ENCODE measurements at regions not wholly inside any gene's neighbourhood (a gene's known extent, or its start where the extent isn't known, plus 50 kb on each side); places are given as distances from the start of the nearest gene placed in this dataset.

DNA sequence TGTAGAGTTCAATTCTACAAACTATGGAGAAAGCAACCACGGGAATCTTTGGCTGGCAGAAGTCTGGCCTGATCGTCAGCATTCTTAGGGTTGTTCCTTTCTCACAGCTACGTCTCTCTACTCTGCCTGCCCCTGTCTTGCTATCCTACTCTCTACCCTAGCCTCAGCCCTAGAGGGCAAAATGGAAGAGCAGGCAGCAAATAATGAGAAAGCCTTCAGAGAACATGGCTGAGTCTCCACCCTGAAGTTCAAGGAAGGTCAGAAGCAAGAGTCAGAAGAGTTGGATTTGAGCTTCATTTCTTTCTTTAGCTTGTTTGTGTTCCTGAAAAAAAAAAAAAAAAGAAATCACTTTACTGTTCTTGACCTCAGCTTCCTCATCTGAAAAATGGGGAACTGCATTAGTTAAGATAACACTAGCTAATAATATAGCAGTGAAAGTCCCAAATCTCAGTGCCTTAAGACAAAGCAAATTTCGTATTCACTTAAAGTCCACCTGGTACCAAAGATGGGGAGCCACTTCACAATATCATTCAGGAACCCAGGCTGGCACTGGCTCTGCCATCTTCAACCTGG lies 50.2 kb upstream of the CCND2 start:
- DNase-seq = no peak

DNA sequence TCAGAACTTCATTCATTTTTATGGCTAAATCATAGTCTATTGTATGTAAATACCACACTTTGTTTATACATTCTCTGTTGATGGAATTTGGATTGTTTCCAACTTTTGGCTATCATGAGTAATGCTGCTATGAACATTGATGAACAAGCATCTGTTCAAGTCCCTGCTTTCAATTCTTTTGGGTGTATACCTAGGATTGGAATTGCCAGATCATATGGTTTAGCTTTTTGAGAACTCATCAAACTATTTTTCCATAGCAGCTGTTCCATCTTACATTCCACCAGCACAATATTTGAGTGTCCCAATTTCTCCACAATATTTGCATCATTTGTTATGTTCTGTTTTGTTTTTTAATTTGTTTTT lies 52.3 kb upstream of the CCND2 start:
- no peak for DNase-seq

DNA sequence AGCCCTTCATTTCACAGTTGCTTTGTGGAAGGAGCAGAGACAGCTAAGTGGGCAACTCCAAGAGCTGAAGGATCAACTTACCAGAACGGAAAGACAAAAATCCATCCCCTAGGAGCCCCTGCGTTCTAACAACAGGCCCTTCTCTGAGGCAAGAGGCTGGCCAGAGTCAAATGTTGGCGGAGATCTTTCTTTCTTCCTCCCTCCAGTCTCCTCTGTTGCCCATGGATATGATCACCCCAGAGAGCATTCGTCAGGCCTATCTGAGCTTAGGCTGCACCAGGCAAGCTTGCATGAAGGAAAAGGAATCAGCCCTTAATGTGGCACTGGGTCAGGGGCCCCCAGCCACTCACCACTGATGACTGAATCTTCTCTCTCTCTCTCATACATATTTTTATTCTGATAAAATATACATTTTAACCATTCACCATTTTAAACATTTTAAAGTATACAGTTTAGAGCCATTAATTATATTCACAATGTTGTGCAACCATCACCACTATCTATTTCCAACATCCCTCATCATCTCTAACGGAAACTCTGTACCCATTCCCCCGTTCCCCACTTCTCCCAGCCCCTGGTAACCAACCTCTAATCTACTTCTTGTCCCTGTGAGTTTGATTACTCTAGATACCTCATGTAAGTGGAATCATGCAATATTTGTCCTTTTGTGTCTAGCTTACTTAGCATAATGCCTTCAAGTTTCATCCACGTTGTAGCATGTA lies 52.9 kb upstream of the CCND2 start:
- DNase-seq = no peak

DNA sequence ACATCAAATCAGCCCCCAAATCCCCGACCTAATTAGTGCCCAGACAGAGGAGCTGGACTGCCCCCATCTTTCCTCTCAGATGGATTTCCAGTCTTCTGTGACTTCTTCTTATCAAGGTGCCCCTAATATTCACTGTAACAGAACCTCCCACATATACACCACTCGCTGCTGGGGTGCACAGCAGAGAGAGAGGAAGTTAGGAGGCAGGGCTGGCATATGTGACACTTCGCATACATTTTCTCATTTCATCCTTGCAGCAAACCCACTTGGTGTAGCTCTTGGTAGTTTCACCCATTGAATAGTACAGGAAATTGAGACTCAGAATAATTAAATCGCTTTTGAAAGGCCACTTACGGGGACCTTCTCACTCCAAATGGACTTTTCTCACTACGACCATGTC lies 56.5 kb upstream of the CCND2 start:
- DNase-seq = no peak

DNA sequence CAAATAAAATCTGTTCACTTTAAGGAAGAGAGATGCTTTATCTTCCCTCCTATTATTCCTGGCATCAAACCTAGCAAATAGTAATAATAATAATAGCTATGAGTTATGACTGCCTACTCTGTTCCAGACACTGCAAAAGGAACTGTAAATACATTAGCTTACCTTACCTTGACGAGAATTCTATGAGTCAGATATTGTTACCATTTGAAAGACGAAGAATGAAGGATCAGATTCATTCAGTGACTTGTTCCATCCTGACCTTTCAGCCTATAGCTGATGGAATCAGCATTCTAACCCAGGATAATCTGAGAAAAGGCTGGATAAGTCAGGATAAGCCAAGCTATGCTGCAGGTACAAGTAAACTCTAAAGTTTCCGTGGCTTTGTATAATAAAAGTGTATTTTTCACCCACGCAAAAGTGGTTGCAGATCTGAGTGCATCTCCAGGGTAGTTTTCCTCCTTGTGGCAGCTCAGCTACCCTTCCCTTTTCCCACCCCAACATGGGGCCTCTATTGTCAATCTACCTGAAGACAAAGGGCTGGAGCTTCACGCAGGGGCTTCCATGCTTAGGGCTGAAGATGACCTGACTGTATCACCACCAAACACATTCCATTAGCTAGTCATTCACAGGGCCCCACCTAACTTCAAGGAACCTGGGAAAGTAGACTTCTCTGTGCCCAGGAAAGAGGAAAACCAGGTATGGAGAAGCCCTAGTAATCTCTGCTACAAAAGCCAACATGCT lies 57.2 kb upstream of the CCND2 start:
- no peak for DNase-seq

DNA sequence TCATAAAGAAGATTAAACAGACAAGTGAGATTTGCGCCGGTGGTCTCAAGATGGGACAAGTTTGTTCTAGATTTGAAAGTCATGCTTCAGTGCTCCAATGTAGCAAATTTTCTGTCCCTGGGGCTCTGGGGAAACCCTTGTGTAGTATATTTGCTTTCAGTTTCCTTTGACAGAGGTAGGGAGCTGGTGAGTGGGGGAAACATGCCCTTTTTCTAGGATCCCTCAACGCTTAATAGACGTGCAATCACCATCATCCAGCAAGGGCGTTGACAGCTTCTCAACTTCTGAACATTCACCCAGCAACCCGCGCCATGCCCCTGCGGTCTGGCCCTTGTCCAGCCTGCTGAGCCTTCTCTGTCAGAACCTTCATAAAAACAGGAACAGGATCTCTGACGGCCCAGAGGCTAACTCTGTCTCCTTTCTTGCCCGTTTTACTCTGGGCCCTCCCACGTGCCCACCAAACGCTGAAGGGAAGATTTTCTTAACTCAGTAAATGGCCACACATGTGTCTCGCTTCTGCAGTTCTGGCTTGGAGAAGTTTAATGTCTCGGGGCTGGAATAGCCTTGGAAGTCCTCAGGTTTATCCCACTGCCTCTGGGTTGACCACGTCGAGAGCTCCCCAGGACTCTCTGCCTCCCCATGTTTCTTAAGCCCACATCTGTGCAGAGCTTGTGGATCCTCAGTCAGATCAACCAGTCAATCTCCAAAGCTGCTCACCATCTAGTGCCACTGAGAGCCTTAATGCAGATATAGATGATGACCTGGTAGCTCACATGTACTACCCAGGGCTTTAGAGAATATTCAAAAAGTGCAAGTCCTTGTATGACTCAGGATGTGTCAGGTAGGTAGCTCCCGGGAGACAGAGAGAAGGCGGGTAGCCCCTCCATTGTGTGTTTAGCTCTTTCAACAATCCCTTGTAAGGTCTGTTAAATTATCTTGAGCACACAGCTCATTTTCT lies 58.1 kb upstream of the CCND2 start:
- DNase-seq = no peak

DNA sequence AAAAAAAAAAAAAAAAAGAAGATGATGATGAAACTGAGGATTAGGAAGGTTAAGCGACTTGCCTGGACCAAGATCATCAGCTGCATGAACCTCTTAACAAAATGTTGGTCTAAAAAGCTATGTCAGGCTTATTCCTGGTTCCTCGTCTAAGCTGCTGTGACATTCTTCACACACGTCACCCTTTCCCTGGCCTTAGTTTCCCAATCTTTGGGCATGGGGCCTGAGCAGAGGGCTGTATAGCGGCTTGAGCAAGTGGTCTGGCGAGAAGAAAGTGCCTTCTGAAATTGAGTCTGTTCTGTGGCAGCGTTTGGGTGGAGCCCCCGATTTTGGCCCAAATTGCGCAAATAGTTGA lies 58.7 kb upstream of the CCND2 start:
- DNase-seq = no peak

DNA sequence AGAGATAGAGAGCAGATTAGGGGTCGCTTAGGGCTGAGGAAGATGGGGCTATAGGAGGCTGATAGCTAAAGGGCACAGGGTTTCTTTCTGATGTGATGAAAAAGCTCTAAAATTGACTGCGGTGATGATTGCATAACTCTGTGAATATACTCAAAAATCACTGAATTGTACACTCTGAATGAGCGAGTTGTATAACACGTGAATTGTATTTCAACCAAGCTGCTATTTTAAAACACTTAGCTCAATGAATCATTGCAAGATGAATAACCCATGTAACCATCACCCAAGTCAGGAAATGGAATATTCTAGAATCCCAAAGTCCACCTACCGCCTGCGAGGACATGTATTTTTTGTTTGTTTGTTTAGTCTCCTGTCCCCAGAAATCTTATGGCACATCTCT lies 60.1 kb upstream of the CCND2 start:
- DNase-seq = no peak

DNA sequence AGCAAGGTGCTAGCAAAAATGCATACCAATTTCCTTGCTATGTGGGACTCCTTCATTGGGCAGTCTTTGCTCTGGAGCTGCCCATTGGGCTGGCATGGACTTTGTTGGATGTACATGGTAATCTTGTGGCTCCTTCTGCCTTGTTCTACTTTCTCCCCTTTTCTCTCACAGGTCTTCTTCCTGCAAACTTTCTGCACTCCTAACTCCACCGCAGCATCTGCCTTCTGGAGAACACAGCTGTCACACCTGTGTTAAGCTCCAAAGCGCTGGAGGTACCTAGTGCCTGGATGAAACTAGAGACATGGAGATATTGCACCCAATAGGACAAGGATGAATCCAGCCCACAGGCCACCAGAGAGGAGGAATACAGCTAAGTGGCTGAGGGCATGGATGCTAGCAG lies 60.7 kb upstream of the CCND2 start:
- DNase-seq = no peak

DNA sequence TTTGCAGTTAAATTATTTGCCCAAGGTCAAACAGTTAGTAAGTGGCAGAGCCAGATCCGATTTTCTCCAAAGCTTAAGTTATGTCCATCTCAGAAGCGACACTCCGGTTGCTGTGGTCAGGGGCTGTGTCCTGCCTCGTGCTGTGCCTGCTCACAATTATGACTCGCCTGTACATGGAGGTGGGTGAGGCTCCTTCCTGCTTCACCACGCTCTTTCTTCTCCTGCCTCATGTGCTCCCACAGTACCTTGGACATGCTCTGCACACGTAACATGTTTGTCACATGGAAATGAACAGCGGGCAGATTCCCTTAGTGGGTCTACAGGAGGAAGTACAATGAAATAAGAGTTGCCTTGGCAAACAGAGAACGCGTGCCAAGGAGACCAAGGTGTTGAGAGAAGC lies 62.2 kb upstream of the CCND2 start:
- DNase-seq = no peak

DNA sequence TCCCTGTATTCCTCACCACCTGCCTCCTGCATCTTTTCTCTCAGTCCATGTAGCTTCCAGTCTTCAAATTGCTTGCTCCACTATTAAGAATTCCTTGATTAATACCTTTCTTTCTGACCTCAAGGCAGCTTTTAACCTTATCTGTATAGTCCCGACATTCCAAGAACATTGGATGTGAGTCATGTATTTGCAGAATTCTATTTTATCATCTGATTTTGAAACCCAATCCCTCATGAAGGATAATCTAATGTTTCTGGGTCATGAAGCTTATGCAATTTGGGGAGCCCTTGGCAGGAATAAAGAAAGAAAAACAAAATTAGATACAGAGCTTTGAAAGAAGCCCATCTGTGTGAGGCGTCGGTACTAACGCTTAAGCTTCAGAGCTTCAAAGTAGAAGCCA lies 63.4 kb upstream of the CCND2 start:
- DNase-seq = no peak

DNA sequence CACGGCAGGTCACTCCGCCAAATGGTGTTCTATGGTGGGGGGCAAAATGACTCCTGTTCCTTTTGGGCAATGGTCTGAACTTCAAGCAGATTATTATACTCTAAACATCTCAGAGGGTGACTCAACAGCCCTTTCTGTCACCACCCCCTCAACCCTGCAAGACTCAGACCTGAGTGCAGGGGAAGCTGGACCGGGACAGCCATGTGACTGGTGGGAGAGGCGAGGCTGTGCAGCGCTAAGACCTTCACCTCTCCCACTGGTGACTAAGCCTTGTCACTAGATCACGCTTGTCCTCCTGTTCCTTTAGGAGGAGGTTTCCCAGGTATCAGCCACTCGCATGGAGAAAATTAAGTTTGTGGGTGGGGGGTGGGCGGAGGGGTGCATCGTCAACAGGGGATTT lies 67.1 kb upstream of the CCND2 start:
- no peak for DNase-seq

DNA sequence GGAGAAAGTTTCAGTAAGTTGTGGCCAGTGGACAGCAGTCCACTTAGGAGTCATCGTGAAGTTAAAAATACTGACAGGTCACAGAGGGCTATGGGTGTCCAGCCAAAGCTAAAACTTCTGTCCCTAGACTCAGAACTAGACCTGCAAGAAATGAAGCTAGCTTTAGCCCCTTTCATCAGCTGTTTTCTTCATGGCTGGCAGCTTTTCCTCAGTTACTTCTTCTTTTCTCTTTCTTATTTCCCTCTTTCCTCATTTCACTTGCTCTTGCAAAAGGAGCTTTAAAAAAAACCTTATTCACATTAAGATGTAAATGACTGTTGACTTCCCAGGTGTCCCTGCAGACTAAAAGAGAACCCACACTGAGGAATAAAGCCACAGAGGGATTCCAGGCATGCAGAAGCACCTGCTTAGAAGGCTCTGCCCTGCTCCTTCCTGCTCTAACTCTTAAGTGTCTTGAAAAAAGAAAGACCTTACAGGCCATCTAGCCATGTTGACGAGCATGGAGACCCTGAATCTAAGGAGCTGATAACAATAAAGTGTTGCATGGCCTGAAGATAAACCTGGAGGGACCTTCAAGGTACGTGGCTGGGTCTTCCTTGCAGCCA lies 69.7 kb upstream of the CCND2 start:
- DNase-seq = no peak

DNA sequence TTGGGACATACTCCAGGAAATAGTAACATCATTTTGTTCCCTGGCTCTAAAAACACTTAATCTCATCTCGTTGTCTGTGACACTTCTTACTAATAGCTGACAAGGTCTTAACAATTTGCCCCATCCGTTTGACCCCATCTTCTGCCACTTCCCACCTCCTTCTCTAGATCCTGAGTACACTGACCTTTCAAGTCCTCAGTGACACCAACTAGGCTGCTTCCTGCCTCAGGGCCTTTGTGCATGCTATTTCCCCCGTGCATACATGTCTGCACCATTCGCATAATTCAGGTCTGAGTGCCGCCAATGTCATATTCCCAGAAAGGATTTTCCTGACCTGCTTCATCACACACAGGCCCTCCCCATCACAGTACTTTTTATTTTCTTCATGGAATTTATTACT lies 70.6 kb upstream of the CCND2 start:
- DNase-seq = no peak

DNA sequence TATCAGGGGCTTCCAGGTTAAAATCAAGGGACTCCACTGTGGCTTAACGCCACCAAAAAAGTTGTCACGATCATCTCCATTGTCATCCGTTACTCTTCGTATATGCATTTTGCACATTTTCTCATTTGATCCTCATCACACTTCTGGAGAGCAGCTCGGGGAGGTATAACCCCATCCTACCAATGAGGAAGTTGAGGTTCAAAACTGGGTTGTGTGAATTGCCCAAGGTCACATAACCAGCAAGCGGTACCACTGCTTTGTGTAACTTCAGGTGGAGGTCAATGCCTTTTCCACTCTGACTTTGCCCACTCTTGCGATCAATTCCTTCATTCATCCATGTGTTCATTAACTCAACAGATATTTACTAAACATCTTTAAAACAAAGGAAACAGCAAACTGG lies 71.1 kb upstream of the CCND2 start:
- DNase-seq = no peak

DNA sequence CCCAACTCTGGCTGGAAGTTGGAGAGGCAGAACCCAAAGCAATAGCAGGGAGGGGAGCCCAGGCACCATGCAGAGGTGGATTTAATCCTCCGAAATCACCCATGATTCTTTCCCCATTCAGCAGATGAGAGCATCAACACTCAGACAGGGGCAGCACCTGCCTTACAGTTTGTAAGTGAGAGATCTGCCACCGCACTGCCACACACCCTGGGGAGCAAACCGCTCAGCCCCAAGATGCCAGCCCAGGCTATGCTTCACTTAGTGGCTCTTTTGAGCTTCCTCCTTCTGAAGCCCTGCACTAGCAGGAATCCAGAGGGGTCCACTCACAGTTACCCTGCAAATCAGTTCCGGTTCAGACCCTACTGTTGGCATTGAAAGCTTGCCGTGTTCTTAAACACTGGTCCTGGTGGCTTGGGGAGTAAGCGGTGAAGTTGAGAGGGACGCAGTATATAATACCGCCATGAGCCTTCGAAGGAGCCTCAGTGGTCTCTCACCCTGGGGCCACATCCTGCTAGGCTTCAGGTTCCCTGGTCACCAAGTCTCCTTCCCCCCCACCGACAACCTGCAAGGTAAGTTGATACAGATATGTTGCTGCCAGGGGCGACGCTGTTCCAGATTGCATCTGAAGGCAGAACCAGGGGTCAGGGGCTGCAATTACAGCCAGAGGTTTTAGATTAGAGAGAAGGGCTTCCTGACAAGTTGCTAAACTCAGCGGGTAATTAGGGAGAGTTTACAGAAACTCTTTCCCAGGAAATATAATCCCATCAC lies 72.0 kb upstream of the CCND2 start:
- DNase-seq = no peak

DNA sequence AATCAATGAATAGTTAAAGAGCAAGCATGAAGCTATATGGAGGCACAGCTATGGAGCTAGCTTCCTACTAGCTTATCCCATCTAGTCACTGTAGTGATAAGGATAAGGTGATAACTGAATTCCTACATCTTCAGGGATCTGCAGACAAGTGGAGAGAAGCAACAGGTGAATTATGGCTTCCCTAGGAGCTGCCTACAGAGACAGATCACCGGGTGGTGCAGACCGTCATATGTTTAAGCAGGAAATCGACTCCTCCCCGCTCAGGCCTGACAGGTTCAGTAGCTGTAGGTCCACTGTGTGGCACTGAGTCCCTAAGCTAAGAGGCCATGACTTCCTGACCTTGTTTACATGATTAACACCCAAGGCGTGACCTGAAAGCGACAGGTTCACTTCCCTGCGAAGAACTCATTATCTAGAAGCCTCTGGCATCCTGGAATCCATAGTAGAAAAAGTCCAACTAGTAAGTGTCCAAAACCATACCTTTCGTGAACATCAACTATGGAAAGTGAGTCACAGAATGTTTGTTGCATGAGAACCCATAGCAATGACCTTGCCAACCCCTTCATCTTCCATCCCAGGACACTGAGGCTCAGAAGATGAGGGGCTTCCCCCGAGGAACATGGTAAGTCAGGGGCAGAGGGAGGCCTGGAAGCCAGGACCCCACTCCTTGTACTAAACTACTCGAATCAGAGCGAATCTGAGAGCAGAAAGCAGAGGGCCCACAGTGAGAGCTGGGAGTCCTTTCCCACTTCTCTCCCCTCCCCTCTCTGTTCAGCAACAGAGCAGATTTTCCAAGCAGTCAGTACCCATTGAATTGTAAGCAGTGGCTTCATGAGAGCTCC lies 75.4 kb upstream of the CCND2 start:
- DNase-seq = no peak

DNA sequence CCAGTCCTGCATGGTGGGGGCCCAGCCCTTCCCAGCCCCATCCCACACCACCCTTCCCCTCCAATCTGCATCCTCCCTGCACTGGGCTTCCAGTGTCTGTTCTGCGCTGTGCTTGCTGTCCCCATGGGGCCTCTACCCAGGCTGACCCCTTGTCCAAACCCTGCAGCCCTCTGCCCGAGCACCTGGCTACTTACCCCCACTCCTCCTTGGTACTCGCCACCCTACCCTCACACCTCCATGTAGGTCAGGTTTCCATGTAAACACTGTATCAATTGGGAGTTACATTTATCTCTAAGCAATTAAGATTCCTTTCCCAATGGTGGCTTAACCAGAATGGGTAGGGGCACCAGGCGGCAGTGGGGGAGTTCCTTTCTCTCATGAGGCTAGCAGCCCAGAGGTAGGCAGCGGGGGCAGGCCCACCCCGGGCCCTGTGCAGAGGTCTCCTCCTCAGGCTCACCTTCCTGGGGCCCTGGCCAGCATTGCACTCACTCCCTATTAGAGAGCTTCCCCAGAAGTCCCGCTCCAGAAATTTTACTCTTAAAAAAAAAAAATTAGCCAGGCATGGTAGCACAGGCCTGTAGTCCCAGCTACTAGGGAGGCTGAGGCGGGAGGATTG lies 76.6 kb upstream of the CCND2 start:
- DNase-seq = no peak

DNA sequence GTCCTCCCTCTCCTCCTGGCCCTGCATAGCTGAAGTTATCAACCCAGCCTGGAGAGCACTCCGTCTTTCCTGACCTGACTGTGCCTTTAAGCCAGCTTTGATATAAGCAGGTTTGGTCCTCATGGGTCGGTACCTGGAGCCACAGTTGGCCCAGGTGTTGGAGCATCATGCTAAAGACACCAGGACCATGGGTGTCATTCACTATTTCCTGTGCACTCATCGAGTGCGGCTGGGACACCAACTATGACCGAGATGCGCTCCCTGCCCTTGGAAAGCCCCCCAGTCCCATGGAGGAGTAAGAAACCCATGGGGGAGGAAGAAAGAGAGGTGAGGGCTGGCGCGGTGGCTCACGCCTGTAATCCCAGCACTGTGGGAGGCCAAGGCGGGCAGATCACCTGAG lies 78.9 kb upstream of the CCND2 start:
- DNase-seq = no peak

DNA sequence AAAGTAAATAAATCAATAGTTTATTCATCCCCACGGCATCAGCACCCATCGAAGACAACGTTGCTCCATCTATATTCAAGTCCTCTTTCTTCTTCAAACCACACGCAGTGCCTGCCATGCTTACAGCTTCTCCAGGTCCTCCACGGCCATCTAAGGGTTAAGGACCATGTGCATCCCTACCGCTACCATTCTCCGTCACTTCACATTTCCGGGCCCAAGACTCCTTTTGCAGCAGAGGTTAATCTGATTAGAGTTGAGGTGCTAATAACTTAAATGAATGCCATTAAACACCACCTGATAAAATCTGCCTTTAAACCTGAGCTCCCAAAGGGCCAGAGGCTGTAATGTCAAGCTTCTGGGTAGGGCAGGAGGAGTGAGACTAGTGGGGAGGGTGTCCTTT lies 79.7 kb upstream of the CCND2 start:
- no peak for DNase-seq

DNA sequence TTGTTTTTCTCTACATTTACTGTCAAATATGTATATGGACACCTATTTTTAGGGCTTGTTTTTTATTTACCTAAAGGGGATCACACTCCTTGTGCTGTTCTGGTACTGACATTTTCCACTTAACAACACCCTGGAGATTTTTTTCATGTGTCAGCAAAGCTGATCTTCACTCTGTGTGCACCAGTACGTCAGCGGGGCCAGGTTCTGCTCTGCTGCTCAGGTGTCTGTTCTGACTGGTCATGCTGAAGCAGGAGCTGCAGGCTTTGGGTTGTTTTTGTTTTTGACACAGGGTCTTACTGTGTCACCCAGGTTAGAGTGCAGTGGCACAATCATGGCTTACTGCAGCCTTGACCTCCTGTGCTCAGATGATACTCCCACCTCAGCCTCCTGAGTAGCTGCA lies 81.9 kb upstream of the CCND2 start:
- no peak for DNase-seq
